Vagina (tissue), 2 donors: ENCODE measurements at regions not wholly inside any gene's neighbourhood (a gene's known extent, or its start where the extent isn't known, plus 50 kb on each side); places are given as distances from the start of the nearest gene placed in this dataset.

Source experiments
- POLR2A ChIP-seq, 2 donors: fragments of 450-650 bp; IDR thresholded peaks; one replicate each; pipeline ENCODE4 v1.6.1; 2017; ENCODE audit warnings: antibody characterized with exemption in 2 of 2, mild to moderate bottlenecking in 2 of 2, moderate library complexity in 2 of 2
- POLR2AphosphoS5 ChIP-seq, 2 donors: sonication (generic); formaldehyde crosslinking; IDR thresholded peaks; one replicate each; pipeline ENCODE4 v1.9.0; 2017; ENCODE audit warnings: antibody characterized with exemption in 2 of 2, mild to moderate bottlenecking in 2 of 2, low read depth in 1 of 2; ENCODE audit not compliant: insufficient read depth in 1 of 2
- TF ChIP-seq, protein P1 (sequence below), 3 experiments: fragments of 450-650 bp in 2 of 3; fragments of 200-600 bp in 1 of 3; sonication (generic) in 1 of 3; IDR thresholded peaks; one replicate each; pipeline ENCODE4 v1.5.1; 2017 to 2019; ENCODE audit warnings: antibody characterized with exemption in 3 of 3, mild to moderate bottlenecking in 2 of 3, moderate library complexity in 2 of 3

- TF ChIP-seq, protein P1, sequence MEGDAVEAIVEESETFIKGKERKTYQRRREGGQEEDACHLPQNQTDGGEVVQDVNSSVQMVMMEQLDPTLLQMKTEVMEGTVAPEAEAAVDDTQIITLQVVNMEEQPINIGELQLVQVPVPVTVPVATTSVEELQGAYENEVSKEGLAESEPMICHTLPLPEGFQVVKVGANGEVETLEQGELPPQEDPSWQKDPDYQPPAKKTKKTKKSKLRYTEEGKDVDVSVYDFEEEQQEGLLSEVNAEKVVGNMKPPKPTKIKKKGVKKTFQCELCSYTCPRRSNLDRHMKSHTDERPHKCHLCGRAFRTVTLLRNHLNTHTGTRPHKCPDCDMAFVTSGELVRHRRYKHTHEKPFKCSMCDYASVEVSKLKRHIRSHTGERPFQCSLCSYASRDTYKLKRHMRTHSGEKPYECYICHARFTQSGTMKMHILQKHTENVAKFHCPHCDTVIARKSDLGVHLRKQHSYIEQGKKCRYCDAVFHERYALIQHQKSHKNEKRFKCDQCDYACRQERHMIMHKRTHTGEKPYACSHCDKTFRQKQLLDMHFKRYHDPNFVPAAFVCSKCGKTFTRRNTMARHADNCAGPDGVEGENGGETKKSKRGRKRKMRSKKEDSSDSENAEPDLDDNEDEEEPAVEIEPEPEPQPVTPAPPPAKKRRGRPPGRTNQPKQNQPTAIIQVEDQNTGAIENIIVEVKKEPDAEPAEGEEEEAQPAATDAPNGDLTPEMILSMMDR (IDR thresholded peaks at IDR 0.05) = no peak
- TF ChIP-seq POLR2A (IDR thresholded peaks at IDR 0.05) (no peak), POLR2AphosphoS5 (IDR thresholded peaks at IDR 0.05; ENCODE audit: insufficient read depth in 1 of 2, low read depth in 1 of 2) (no peak)
These were observed 325.2 kb downstream of the PCNX1 start for GRCh38 chr14:71232506-71232905.
